NCI-H446 (cell line): ENCODE measurements at regions not wholly inside any gene's neighbourhood (a gene's known extent, or its start where the extent isn't known, plus 50 kb on each side); places are given as distances from the start of the nearest gene placed in this dataset.

ENCODE experiments used
- DNase-seq, 2 experiments: peaks; one replicate each; lab custom pipeline; 2025; lab: John Stamatoyannopoulos, UW

DNA sequence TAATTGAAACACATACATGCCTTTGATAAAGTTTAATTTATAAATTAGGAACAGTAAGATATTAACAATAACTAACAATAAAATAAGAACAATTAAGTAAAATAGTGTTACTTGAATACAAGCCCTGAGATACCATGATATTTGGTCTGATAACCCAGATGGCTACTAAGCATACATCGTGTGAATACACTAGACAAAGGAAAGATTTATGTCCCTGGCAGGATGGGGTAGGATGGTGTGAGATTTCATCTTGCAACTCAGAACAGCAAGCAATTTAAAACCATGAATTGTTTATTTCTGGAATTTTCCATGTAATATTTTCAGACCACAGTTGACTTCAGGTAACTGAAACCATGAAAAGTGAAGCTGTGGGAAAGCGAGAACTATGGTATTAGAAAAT, 169.5 kb downstream of the DIPK2A start:
- DNase-seq: no peak

DNA sequence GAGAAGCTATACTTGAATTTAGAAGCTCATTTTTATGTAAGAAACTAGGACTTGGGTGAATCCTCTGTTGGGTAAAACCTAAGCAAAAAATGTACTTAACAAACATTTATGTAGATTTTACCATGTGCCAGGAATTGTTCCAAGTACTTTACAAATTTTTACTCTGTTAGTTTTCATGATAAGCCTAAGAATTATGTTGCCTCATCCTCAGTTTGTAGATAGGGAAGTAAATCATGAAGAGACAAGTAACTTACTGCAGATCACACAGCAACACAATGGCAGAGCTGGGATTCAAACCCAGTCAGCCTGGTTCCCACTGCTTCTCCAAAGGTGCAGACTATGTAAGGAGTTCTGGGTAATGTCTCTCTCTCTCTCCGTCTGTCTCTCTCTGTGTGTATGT, 169.9 kb downstream of the DIPK2A start:
- DNase-seq: no peak

DNA sequence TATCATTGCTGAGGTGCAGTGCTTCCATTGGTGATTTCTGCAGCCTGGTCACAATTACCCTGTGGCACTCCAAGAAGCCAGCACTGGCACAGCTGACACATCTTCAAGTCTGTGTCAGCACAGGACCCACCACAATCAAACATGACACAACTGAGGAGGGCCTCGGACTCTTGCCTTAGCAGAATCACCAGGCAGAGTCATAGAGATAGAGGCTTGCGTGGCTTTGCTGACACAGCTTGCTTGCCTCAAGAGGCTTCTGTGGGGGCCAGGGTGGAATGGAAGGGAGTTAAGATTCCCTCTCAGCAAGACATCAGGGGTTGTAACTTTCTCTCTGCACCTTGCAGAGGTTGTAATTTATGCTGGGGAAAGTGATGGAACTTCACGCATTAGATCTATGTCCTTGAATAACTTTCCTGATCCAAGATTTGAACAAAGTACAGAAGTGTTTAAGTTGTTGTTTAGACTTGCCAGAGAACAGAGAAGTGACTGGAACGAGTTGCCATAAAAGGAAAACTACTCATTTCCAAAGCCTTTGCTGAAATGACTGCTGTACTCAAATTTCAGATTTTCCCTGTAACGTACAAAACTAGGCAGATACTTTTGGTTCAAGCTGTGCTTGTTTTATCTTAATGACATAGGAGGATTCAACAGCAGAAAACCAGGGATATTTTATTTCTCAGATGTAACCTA, 170.7 kb downstream of the DIPK2A start:
- DNase-seq: no peak

DNA sequence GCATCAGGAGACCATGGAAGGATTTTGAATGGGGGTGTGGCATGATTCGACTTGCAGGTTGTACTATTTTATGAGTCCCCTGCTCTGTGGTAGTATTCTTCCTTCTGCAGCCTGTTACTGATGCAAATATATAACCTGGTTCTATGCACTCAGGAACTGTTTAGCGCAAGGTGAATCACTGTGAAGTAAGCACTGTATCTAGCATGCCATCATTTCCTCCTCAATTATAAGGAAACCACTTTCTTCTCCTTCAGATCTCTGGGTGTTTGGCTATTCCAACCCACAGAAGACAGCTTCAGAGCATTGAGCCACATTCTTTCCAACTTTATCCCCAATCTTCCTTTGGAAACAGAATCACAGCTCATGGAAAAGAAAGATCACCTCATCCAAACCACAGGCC, 176.7 kb downstream of the DIPK2A start:
- no peak for DNase-seq

- DNase-seq: no peak
Measured at GRCh38 chr3:144151983-144152382, 180.4 kb downstream of the DIPK2A start.

DNA sequence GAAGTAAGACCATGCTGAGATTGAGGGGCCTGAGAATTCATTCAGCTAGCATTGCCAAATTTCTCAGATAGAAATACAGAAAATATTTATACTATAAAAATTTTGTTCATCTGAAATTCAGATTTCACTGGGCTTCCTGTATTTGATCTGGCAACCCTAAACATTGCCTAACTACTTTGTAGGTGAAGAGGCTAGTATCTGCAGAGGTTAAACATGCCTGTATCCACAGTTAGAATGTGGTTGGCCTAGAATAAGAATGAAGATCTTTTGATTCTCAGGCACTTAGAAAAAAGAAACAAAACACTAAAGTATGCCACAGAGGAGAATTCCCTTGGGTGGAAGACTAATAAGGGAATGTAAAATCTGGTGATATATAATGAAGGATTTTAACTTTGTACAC, 189.0 kb downstream of the DIPK2A start:
- no peak for DNase-seq

DNA sequence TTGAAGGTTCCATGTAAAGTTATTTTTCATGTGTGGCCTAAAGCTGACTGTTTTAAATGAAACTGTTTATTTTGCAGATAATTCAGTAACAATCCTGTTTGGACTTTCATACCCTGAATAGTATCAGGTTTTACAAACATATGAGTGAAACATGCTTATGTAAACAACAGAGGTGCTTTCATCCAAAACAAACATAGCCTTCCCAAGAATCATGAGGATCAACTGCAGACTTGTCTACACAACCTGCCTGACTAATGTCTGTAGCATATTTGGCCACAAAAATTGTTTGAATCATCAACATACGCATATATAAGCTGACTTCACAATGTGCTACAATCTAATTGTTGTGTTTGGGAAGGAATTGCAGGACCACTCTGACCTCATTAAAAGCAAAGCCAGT, 190.4 kb downstream of the DIPK2A start:
- no peak for DNase-seq

- DNase-seq: no peak
Measured at GRCh38 chr3:144164352-144164751, 192.7 kb downstream of the DIPK2A start.

- DNase-seq: peak; percentile 54 to 73
Measured at GRCh38 chr3:144165482-144165881, 193.9 kb downstream of the DIPK2A start.

- DNase-seq: no peak
Measured at GRCh38 chr3:144167634-144168033, 196.0 kb downstream of the DIPK2A start.

GRCh38 chr3:144173491-144173890, 201.9 kb downstream of the DIPK2A start:
- no peak for DNase-seq

DNA sequence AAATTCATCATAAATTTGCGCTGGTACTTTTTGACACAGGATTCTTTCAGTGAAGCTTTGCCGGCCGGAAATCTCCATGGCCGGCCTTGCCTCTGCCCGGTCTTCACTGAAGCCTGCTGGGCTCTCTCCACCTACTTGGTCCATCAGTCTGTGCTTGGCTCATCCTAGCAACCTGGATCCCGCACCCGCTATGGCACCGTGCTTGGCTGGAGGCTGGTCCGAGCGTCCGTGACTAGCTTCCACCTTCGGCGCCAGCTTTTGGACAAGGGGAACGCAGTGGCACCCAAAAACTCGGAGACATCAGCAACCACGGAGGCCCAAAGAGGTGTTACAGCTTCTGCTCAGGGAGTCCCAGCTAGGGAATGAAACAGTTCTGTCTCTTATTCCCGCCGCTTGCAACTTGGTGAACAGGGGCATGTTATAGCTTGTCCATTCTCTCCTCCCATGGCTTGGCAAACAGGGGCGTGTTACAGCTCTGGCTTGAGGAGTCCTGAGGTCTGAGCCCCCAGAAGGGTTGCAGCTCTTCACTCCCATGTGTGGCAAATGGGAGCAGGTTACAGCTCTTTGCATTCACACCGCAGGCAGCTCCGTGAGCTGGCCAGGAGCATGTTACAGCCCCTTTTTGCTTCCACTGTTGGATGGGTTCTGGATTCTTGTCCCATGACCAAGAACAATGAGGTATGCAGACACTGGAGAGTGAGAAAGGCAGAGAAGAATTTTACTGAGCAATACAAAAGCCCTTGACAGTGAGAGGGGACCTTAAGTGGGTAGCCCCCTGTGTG, 204.2 kb downstream of the DIPK2A start:
- no peak for DNase-seq

- DNase-seq: no peak
Measured at GRCh38 chr3:144177649-144178048, 206.0 kb downstream of the DIPK2A start.

- no peak for DNase-seq
Measured at GRCh38 chr3:144178607-144179006, 207.0 kb downstream of the DIPK2A start.

- DNase-seq: peak in 1 of 2 experiments; percentile 22
Measured at GRCh38 chr3:144181062-144181461, 209.4 kb downstream of the DIPK2A start.

GRCh38 chr3:144182501-144182900, 210.9 kb downstream of the DIPK2A start:
- no peak for DNase-seq

- DNase-seq: no peak
Measured at GRCh38 chr3:144185276-144185675, 213.7 kb downstream of the DIPK2A start.

DNA sequence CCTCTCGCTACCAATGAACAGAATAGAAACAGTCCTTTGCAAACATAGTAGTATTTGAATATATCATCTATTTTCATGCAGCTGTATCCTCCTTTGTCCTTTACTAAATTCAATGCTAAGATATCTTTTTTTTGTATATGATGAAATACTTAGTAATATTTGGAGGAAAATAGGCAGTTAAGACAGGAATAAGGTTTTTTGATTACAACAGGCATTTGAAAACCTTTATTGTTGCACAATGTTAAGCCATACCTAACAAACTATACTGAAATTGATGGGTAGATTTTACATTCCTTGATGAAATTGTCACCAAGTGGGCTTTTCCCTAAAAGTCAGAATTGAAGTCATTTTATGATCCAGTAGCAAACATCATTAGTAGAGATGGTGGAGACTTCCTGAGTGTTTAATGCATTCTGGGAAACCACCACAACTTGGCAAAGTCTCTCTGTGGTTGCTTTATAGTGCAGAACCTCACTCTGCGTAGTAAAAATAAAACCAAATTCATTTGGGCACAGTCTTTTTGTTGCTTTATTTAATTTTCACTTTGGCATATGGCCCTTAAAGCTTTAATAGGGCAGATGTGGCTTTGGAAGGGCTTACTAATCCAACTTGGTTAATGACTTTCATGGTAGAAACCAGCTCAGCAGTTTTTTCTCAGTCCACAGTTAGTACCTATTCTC, 216.0 kb downstream of the DIPK2A start:
- DNase-seq: peak; percentile 27 to 54

GRCh38 chr3:144189044-144189443, 217.4 kb downstream of the DIPK2A start:
- no peak for DNase-seq

- DNase-seq: no peak
Measured at GRCh38 chr3:144197116-144197515, 225.5 kb downstream of the DIPK2A start.

DNA sequence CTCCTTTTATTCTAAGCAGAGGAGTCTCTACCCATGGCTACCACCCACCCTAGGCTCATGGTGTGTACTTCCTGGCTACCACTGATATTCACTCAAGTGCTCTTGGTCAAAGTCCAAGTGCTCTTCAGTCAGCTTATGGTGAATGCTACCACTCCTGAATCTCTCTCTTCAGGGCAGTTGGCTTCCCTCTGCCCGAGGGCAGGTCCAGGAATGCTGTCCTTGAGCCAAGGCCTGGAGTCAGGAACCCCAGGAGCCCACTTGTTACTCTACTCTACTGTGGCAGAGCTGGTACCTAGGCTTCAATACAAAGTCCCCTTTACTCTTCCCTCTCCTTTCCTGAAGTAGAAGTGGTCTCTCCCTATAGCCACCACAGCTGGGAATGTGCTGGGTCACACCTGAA, 226.0 kb downstream of the DIPK2A start:
- DNase-seq: peak in 1 of 2 experiments; percentile 12

GRCh38 chr3:144200004-144200403, 228.4 kb downstream of the DIPK2A start:
- no peak for DNase-seq

DNA sequence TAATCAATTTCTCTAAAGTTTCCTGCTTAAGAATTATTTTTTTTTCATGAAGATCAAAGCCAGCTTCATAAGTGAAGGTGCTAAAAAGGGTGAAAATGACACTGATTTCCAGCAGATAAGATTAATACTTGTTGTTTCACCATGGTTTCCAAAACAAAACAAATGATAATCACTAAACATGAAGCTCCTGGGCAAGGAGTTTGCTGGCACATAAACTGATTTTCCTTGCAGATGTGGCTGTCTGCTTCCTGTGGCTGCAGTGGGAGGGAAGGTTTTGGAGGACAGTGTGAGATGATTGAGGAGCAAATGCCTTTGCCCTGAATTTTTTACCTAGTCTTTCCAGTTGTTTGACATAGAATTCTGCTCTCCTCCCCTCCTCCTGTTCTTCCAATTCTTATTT, 228.8 kb downstream of the DIPK2A start:
- no peak for DNase-seq
